GM21390 (cell line): ENCODE measurements at regions not wholly inside any gene's neighbourhood (a gene's known extent, or its start where the extent isn't known, plus 50 kb on each side); places are given as distances from the start of the nearest gene placed in this dataset.
"Not testable (repeated sequence)": the region's sequence is repeated elsewhere in the genome, so short reads cannot be mapped to it uniquely, and the experiment has no call there.

Source experiments
- ATAC-seq: cut with Tn5 transposase; IDR thresholded peaks from one replicate; pipeline ENCODE4 v1.9.1; 2021; ENCODE audit not compliant: unreplicated experiment

- ATAC-seq = no peak
Measured at GRCh38 chr1:157231846-157232525, 93.8 kb upstream of the ETV3 start.

GRCh38 chr1:157230500-157230899 lies 92.3 kb upstream of the ETV3 start:
- ATAC-seq = no peak

DNA sequence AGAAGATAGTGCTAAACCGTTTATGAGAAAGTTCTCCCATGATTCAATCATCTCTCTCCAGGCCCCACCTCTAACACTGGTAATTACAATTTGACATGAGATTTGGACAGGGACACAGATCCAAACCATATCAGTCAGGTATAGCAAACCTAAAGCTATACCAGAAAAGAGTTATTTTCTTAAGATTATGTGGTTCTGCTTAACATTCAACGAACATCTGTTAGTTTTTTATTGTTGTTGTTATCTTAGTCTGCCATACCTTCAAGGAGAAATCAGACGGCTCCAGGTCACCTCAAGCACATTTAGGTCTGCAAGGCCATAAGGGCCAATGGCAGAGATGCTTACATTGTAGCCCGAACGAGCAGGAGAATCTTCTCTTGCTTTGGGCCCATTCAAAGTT lies 89.5 kb upstream of the ETV3 start:
- ATAC-seq = no peak

DNA sequence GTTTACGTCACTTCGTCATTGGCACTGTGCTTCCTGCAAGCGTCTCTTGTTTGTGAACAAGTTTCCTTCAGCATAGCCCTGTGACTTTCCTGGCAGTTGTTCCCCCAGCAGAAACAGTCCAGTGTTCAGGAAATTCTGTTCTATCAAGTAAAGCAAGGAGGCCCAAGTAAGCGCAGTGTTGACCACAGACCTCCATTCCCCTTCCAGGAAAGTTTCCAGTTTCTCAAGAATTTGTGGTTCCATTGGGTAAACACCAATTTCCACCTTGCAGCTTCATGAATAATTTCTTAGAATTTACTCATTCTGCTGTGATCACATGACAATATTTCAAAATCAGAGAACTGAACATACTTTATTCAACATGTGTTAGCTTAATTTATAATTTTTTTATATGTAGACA lies 88.5 kb upstream of the ETV3 start:
- no peak for ATAC-seq

DNA sequence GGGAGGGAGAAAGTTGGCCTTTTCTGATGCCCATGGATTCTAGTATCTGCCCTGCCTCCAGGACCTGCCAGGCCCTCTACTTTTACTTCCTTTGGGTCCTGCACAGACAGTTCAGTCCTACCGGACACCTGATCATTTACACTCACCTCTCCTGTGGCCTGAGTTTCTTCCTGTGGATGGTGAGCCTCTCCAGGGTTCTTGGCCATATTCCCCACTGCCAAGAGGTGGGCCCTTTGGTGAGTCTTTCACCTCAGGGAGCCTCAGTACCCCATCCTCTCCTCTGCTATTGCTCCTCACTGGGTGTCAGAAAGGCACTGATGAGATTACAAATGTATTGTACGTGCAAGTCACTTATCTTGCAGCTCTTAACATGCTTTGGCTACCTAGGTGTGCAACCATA lies 81.4 kb upstream of the ETV3 start:
- no peak for ATAC-seq

DNA sequence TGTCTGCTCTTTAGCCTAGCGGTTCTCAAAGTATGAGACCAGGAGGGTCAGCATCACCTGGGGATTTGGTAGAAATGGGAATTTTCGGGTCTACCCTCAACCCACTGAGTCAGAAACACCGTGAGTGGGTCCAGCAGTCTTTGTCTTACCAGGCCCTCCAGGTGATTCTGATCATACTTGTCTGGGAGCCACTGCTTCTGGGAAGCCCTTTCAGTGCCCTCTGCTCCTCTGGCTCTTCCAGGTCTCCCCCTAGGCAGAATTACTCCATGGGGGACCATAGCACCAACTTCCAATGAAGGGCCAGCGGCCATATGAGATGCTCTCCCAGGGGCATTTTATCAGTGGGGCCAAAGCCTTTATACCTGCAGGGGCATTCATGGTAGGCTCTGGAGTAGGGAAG lies 81.0 kb upstream of the ETV3 start:
- ATAC-seq = no peak

DNA sequence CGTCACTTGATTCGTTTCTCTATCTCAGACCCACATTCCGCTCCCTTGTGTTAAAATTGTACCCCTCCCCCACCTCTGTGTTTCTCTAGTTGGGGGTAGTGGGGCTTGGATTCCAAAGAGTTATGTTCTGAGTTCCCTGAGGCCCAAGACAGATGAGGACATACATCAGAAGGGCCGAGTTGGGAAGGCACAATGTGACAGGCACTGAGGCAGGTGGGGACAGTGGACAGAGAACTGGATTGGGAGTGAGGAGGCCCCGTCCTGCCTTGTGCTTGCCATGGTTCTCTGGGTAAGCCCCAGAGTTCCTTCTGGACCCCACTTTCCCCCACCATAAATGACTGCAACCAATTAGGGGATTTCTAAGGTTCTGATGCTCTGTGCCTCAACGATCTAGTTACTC lies 80.5 kb upstream of the ETV3 start:
- no peak for ATAC-seq

DNA sequence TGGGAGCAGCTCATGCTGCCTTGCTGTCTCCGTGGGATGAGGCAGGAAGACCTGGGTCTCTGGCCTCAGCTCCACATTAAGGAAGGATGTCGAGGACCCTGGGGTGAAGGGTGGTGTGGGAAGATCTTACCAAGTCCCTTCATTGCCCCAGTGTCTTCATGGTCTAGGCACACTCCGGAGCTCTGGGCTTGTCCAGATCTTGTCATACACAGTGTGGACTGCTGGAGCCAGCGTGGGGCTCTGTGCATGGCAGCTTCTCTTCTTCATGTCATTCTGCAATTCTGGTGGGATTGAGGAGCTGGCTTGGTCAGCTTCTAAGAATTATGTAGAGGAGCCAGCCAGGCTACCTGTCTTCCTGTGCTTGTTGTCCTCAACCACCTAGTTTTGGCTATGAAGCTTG lies 79.3 kb upstream of the ETV3 start:
- ATAC-seq = no peak

DNA sequence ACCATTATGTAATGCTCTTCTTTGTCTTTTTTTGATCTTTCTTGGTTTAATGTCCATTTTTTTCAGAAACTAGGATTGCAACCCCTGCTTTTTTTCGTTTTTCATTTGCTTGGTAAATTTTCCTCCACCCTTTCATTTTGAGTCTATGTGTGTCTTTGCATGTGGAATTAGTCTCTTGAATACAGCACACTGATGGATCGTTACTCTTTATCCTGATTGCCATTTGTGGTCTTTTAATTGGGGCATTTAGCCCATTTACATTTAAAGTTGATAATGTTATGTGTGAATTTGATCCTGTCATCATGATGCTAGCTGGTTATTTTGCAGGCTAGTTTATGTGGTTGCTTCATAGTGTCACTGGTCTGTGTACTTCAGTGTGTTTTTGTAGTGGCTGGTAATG lies 75.6 kb upstream of the ETV3 start:
- ATAC-seq = no peak

DNA sequence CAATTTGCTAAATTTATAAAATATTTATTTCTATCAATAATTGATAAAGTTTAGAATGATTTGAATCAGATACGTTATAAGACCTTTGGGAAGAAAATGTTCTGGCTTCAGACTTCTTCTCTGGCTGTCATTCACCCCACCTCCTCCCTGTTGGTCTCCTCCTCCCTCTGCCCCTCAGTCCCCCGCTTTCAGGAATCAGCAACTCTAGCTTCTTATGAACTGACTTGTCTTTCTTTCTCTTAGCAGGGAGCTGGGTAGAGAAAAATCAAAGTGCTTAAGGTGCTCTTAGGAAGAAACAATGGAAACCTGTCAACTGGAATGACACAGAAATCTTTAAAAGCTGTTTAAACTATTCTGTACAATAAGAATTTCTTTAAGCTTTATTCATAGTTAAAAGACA lies 71.3 kb upstream of the ETV3 start:
- no peak for ATAC-seq

- not testable (repeated sequence) for ATAC-seq
Measured at GRCh38 chr1:157205982-157206381, 67.8 kb upstream of the ETV3 start.

DNA sequence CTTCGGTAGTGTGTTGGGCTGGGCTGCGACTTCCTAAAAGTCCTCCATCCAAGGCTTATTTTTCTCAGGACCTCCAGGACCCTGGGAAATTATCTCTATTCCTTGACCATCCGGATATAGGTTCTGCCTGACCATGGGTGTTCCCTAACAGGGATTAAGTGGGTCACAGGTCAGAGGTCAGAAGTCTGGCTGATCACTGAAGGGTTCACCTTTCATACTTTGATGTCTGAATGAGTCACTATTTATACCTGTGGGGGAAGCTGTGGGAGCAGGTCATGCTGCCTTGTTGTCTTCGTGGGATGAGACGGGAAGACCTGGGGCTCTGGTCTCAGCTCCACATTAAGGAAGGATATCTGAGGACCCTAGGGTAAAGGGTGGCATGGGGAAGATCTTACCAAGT lies 65.0 kb upstream of the ETV3 start:
- no peak for ATAC-seq

DNA sequence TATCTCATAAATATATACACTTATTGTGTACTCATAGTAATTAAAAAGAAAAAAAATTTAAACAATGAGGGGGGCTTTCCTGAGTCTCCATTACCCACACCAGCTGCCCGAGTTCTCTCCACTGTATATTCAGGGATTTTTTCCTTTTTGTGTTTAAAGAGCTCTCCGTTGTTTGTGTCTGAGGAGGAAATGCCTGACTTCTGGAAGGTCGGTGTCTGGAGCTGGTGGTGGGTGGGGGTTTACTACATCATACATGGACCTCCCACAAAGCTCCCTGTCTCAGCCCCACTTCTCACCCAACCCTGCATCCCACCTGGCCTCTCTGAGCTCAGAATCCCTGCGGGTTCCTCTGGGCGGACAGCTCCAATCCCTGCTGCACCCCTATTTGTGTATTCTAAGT lies 64.1 kb upstream of the ETV3 start:
- no peak for ATAC-seq

GRCh38 chr1:157201767-157202166 lies 63.6 kb upstream of the ETV3 start:
- no peak for ATAC-seq

DNA sequence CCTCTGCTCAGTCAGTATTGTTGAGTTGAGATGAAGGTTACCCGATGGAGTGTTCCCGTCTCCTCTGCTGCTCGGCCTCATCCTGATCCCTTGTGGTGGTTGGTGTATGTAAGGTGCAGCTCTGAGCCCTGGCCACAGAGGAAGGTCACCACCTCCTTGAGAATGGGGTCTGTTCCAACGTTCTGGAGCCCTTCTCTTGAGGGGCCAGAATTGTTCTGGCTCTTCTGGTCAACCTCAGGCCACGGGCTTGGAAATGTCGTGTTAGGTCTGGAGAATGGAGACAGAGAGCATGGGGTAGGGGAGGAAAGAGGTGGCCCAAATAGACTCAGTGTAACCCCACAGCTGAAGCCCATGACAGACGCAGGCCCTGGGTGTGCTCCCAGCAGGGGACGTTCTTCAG lies 62.3 kb upstream of the ETV3 start:
- no peak for ATAC-seq

DNA sequence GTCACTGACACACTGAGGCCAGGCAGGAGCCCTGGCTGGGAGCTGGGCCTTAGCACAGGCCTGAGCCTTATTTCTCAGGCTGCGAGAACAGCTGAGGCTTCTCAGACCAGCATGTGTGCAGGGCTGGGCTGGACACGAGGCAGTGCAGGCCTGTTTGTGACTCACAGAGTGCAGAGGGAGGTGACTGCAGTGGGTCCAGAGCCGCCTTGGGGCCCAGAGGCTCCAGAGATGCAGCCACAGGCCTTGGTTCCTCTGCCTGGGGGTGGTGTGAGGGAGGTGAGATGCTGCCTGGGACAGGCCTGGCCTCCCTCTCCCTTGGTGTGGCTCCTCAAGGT lies 61.2 kb upstream of the ETV3 start:
- ATAC-seq = no peak

DNA sequence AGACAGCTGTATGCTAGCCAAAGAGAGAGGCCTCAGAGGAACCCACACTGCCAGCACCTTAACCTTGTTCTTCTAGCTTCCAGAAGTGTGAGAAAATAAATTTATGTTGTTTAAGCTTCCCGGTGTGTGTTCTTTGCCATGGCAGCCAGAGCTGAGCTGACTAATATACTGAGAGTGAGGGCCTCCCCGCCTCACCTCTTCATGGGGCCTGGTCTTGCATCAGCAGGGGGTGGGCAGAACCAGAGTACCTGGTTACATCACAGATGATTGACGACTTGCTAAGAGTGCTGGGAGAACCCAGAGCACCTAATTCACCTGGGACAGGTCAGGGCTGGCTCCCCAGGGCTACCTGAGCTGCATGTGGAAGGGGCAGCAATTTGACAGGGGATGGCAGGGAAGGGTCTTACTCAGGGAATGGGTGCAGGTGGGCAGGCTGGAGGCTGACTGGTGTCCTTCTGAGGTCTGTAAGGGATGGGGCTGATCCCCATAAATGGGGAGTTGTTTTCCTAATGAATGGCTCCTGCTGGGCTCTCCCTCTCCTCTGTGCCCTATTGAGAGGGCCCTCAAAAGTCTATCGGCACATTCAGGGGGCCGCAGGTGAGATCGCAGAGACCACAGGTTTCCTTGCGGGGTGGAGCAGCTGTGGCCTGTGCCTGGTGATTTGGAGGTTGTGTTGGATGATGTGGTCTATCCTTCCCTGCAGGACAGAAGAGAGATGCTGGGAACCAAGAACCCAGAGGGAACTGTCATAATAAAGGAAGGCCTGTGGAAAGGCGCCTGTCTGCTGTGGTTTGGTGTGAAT lies 60.6 kb upstream of the ETV3 start:
- no peak for ATAC-seq

DNA sequence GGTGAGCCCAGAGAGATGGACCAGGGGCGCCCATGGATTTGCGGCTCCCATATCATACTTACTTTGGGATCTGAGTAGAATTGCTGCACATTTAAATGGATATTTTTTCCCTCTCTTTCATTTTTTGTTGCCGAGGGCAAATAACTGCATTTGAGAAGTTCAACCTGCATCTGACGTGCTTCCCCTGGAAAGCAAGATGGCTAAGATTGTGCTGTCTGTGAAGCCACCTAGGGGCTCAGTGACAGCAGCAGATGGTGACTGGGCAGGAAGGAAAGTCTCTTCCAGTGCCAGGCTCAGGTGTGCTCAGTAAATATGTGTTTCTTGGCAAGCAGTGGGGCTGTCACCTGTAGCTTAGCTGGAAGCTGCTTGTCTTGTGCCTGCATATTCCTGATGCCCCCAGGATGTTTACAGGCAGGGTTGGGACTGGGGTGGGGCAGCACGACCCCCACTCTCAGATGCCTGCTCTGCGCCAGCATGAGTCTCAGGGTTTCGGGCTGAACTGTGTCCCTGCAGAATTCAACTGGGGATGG lies 59.8 kb upstream of the ETV3 start:
- ATAC-seq = no peak

- ATAC-seq = not testable (repeated sequence)
Measured at GRCh38 chr1:157196670-157197456, 58.7 kb upstream of the ETV3 start.

DNA sequence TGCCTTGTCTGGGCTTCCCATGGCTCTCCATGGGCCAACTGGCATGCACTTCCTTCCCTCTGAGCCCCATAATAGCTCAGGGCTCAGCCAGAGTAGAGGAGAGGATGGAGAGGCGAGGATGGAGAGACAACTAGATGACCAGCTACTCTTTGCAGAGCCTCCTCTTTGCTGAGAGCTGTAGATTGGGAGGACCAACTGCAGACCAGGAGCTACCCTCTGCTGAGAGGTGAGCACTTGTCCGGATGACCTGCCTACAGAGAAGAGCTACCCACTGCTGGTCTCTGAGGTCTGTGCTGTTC lies 58.0 kb upstream of the ETV3 start:
- ATAC-seq = no peak

GRCh38 chr1:157195521-157196244 lies 57.5 kb upstream of the ETV3 start:
- ATAC-seq = no peak
